Neural cell (in vitro differentiated cells): ENCODE measurements at regions not wholly inside any gene's neighbourhood (a gene's known extent, or its start where the extent isn't known, plus 50 kb on each side); places are given as distances from the start of the nearest gene placed in this dataset.

ENCODE experiments used
- EP300 ChIP-seq: fragments of 450-650 bp; conservative IDR thresholded peaks from 2 replicates; pipeline ENCODE4 v1.6.1; 2014; ENCODE audit warnings: antibody characterized with exemption, mild to moderate bottlenecking, moderate library complexity; ENCODE audit not compliant: poor library complexity, severe bottlenecking
- EZH2 ChIP-seq: fragments of 200-600, 300-800 bp; shearing (Covaris generic), sonication (generic); IDR thresholded peaks from 2 replicates; pipeline ENCODE4 v1.6.1; 2014; ENCODE audit warnings: antibody characterized with exemption, low read length, borderline replicate concordance, mild to moderate bottlenecking; ENCODE audit not compliant: insufficient read depth, poor library complexity, severe bottlenecking
- POLR2AphosphoS5 ChIP-seq: IDR thresholded peaks from 2 replicates; pipeline ENCODE4 v1.6.1; 2012
- RAD21 ChIP-seq: fragments of 450-650 bp; conservative IDR thresholded peaks from 2 replicates; pipeline ENCODE4 v1.6.1; 2014; ENCODE audit warnings: antibody characterized with exemption, mild to moderate bottlenecking, moderate library complexity
- SMC3 ChIP-seq: fragments of 450-650 bp; conservative IDR thresholded peaks from 2 replicates; pipeline ENCODE4 v1.6.1; 2014; ENCODE audit warnings: antibody characterized with exemption, mild to moderate bottlenecking, moderate library complexity; ENCODE audit not compliant: poor library complexity
- TAF1 ChIP-seq: IDR thresholded peaks from 2 replicates; pipeline ENCODE4 v1.6.1; 2012; ENCODE audit warnings: low read depth
- TF ChIP-seq, protein P1 (sequence below): fragments of 450-650 bp; IDR thresholded peaks from 2 replicates; pipeline ENCODE4 v1.5.1; 2014; ENCODE audit warnings: antibody characterized with exemption, mild to moderate bottlenecking, moderate library complexity; ENCODE audit not compliant: poor library complexity, severe bottlenecking
- TF ChIP-seq, protein P2 (sequence below): IDR thresholded peaks from 2 replicates; pipeline ENCODE4 v1.6.1; 2012; ENCODE audit warnings: borderline replicate concordance

DNA sequence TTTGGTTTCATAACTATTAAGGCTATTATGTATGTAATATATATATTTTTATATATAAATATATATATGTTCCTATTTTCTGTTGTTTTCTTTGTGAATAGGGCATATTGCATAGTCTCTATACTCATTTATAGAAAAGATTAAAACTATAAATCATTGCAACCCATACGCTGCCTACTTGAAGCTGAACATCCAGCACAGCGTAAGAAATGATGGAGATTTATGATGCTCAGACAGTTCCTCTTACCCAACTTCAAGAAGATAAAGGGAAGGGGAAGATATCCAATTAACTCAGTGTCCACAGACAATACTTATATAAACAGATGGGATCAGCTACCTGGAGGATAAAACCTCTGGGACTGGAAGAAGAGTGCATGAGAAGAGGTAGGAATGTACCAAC lies 791.7 kb downstream of the FAM181B start:
- TF ChIP-seq, protein P1, sequence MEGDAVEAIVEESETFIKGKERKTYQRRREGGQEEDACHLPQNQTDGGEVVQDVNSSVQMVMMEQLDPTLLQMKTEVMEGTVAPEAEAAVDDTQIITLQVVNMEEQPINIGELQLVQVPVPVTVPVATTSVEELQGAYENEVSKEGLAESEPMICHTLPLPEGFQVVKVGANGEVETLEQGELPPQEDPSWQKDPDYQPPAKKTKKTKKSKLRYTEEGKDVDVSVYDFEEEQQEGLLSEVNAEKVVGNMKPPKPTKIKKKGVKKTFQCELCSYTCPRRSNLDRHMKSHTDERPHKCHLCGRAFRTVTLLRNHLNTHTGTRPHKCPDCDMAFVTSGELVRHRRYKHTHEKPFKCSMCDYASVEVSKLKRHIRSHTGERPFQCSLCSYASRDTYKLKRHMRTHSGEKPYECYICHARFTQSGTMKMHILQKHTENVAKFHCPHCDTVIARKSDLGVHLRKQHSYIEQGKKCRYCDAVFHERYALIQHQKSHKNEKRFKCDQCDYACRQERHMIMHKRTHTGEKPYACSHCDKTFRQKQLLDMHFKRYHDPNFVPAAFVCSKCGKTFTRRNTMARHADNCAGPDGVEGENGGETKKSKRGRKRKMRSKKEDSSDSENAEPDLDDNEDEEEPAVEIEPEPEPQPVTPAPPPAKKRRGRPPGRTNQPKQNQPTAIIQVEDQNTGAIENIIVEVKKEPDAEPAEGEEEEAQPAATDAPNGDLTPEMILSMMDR, result no peak
- TF ChIP-seq POLR2AphosphoS5 (no peak), SMC3 (no peak), RAD21 (no peak), TAF1 (no peak), EZH2 (no peak), EP300 (no peak)
- TF ChIP-seq, protein P2, sequence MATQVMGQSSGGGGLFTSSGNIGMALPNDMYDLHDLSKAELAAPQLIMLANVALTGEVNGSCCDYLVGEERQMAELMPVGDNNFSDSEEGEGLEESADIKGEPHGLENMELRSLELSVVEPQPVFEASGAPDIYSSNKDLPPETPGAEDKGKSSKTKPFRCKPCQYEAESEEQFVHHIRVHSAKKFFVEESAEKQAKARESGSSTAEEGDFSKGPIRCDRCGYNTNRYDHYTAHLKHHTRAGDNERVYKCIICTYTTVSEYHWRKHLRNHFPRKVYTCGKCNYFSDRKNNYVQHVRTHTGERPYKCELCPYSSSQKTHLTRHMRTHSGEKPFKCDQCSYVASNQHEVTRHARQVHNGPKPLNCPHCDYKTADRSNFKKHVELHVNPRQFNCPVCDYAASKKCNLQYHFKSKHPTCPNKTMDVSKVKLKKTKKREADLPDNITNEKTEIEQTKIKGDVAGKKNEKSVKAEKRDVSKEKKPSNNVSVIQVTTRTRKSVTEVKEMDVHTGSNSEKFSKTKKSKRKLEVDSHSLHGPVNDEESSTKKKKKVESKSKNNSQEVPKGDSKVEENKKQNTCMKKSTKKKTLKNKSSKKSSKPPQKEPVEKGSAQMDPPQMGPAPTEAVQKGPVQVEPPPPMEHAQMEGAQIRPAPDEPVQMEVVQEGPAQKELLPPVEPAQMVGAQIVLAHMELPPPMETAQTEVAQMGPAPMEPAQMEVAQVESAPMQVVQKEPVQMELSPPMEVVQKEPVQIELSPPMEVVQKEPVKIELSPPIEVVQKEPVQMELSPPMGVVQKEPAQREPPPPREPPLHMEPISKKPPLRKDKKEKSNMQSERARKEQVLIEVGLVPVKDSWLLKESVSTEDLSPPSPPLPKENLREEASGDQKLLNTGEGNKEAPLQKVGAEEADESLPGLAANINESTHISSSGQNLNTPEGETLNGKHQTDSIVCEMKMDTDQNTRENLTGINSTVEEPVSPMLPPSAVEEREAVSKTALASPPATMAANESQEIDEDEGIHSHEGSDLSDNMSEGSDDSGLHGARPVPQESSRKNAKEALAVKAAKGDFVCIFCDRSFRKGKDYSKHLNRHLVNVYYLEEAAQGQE, result no peak
